T-helper 2 cell treated with Interferon-gamma antibody and Interleukin-4, amounts not matched to agents 100 ng/mL and 5 ng/mL, for 36 hours (primary cell): ENCODE measurements at regions not wholly inside any gene's neighbourhood (a gene's known extent, or its start where the extent isn't known, plus 50 kb on each side); places are given as distances from the start of the nearest gene placed in this dataset.
"Not testable (repeated sequence)": the region's sequence is repeated elsewhere in the genome, so short reads cannot be mapped to it uniquely, and the experiment has no call there.

Source experiments
- intact Hi-C: fragments of 100-400 bp; cut with micrococcal nuclease; formaldehyde crosslinking; loops from one replicate; pipeline ENCODE4 v1.15.1; 2023

- intact Hi-C loops, result no loop called here
These were observed 680.6 kb upstream of the C16orf82 start for GRCh38 chr16:26386096-26386495.

DNA sequence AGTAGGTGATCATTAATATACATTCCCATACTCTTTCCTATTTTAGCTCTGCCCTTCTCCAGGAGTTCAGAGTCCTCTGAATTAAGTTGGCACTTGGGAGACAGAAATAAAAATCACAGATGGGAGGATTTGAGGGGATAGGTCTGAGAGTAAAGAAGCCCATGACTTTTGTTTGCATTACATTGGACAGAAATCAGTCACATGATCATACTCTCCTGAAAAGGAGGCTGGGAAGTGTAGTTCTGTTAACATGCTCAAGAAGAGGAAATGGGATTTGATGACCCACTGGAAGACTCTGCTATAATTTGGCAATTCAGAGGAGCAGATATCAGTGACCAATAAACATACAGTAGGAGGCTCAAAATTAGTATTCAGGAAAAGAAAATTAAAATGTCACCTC lies 674.9 kb upstream of the C16orf82 start:
- intact Hi-C loops, result no loop called here

- intact Hi-C loops, result no loop called here
These were observed 672.3 kb upstream of the C16orf82 start for GRCh38 chr16:26394409-26394808.

DNA sequence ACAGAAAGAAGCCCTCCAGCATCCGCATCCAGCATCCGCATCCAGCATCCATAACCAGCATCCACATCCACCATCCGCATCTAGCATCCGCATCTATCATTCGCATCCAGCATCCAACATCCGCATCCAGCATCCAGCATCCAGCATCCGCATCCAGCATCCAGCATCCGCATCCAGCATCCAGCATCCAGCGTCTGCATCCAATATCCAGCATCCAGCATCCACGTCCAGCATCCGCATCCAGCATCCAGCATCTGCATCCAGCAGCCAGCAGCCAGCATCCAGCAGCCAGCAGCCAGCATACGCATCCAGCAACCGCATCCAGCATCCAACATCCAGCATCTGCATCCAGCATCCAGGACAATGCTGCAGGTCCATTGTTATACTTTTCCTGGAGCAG lies 671.0 kb upstream of the C16orf82 start:
- intact Hi-C loops, result no loop called here

- intact Hi-C loops, result no loop called here
These were observed 670.1 kb upstream of the C16orf82 start for GRCh38 chr16:26396511-26397235.

DNA sequence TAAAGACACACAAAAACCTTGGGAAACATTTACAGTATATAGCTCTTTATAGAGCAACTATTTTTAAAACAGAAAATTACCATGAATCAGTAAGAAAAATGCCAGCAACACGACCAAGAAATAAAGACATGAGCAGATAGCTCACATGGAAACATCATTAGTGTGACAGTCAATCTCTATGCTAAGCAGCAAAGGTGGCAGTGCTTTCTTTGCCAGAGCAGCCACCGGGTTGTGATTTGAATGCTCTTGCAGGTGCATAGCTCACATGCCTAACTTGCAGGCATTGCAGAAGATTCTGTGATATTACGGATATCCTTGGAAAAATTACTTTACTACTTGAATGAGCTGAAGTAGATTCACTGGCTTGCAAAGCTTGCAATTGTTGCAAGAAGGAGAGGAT lies 652.9 kb upstream of the C16orf82 start:
- intact Hi-C loops, result no loop called here

DNA sequence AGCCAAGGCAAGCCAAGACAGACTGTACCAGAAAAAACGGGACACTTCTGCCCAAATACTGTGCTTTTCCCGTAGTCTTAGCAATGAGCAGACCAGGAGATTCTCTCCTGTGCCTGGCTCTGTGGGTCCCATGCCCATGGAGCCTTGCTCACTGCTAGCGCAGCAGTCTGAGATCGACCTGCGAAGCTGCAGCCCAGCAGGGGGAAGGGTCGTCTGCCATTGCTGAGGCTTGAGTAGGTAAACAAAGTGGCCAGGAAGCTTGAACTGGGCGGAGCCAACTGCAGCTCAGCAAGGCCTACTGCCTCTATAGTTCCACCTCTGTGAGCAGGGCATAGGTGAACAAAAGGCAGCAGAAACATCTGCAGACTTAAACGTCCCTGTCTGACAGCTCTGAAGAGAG lies 647.3 kb upstream of the C16orf82 start:
- intact Hi-C loops, result not testable (repeated sequence)

DNA sequence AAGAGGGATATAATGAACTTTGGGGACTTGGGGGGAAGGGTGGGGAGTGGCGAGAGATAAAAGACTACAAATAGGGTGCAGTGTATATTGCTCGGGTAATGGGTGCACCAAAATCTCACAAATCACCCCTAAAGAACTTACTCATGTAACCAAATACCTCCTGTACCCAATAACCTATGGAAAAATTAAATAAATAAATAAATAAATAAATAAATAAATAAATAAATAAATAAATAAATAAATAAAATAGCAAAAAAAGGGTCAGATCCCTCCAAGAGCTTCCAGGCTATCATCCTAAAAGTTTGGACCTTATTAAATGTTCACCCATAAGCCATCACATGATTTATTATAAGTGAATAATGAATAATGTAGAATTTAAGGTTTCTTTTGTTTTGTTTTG lies 636.1 kb upstream of the C16orf82 start:
- intact Hi-C loops, result no loop called here

GRCh38 chr16:26433807-26434206 lies 632.9 kb upstream of the C16orf82 start:
- intact Hi-C loops, result no loop called here

DNA sequence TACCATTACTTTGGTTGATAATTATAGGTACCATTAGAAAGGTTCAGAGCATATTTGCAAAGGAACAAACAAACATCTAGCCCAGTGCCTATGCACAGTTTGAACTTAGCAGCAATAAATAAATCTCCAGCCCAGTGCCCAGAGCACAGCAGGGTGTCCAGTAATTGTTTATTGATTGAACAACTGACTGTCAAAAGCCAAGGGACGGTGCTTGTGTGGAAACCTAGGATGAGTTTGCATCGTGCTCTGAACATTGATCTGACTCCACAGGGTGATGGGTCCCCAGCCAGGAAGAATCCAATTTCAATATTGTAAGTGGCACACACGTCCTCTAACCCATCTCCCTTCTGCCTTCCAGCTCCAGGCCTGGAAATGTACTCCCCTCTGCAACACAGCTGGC lies 625.5 kb upstream of the C16orf82 start:
- intact Hi-C loops, result no loop called here

DNA sequence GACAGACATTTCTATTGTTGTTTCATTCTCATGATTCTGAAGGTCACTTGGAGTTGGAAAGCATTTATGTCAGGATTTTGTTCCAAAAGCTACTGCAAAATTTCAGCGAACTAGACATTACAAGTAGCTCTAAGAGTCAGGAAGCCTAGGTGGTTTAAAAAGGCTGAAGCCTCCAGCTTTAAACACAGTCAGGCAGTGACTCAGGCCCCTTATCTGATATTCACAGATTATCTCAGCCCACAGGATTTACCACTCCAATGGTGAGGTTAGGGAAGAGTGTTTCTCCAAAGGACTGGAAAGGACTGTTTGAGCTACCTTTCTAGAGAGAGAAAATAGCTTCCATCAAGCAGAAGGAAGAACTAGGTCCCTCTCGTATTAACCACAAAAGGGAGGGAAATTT lies 624.4 kb upstream of the C16orf82 start:
- intact Hi-C loops, result no loop called here

GRCh38 chr16:26447570-26447969 lies 619.2 kb upstream of the C16orf82 start:
- intact Hi-C loops, result no loop called here

DNA sequence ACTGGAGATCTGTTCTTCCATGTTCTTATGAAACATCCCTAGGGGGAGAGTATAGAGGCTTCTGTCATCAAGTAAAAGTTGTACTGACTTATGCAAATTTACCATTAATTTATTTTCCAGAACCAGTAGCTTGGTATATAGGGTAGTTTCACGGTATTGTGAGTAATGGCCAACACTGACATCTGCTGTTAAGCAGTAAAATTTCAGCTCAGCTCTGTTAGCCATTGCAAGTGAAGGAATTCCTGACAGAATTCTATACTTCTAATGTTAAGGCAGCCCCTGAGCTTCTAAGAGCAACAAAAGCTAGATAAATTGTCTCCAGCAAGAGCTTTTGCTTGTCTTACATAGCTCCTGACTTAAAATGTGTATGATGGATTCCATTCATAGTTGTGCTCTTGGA lies 613.5 kb upstream of the C16orf82 start:
- intact Hi-C loops, result no loop called here

- intact Hi-C loops, result no loop called here
These were observed 612.6 kb upstream of the C16orf82 start for GRCh38 chr16:26454102-26454501.

- intact Hi-C loops, result no loop called here
These were observed 610.7 kb upstream of the C16orf82 start for GRCh38 chr16:26456074-26456473.

- intact Hi-C loops, result no loop called here
These were observed 609.6 kb upstream of the C16orf82 start for GRCh38 chr16:26457095-26457494.

DNA sequence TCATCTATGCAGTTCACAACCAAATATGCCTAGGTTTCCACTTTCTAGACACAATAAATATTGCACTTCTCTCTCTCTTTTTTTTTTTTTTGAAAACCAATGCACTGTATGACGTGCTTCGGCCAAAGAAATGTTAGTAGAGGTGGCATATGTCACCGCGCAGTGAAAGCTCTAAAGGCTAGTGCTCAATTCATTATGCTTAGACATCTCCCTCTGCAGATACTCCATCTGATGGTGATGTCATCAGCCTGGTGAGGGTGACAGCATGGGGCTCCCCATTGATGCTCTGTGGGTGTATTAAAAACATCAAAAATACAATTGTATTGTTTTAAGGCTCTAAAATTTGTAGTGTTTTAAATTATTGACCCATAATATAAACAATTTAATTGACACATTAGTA lies 608.8 kb upstream of the C16orf82 start:
- intact Hi-C loops, result no loop called here

DNA sequence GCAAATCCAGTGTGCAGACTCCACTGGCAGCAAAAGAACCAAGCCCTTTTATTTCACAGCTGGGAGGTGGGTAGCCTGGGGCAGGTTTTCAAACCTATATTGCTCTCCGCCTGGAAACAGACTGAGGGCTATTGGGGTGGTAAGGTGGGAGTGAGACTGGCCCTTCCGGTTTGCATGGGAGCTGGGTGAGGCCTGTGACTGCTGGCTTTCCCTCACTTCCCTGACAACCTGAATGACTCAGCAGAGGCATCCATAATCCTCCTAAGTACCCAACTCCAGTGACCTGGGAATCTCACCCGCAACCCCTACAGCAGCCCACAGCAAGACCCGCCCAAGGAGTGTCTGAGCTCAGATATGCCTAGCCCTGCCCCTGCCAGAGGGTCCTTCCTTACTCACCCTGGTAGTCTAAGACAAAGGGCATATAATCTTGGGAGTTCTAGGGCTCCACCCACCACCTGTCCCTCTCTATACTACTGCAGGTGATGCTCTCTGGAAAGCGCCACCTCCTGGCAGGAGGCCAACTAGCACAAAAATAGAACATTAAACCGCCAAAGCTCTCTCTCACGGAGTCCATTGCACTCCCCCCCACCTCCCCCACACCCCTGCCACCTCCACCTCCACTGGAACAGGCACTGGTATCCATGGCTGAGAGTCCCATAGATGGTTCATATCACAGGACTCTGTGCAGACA lies 602.0 kb upstream of the C16orf82 start:
- intact Hi-C loops, result no loop called here

DNA sequence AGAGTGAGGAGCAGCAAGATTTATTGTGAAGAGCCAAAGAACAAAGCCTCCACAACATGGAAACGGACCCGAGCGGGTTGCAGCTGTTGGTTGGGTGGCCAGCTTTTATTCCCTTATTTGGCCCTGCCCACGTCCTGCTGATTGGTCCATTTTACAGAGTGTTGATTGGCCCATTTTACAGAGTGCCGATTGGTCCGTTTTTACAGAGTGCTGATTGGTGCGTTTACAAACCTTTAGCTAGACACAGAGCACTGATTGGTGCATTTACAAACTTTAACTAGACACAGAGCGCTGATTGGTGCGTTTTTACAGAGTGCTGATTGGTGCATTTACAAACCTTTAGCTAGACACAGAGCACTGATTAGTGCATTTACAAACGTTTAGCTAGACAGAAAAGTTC lies 592.3 kb upstream of the C16orf82 start:
- intact Hi-C loops, result not testable (repeated sequence)

GRCh38 chr16:26475596-26475995 lies 591.1 kb upstream of the C16orf82 start:
- intact Hi-C loops, result no loop called here

DNA sequence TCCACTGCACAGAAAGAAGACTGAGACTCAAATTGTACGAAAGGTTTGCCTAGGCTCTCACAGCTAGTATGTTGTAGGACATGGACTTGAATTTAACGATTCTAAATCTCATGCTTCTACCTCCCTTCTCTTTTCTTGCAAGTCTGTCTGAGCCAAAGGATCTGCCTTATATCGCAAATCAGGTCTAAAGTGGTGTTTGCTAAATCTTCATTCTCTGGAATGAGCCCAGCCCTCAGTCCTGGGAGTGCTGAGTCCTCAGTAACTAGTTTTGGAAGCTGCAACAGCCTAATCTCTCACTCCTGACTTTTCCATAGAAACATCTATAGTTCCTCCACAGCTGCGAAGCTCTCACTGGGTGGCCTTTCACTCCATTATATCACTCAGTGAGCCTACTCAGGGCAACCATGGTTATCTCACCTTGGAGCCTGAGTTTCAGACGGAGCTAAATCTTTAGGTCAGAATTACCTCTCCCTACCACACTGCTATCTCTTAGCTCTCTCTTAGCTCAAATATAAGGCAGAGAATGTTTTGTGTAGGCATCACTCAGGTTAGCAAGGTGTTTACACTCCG lies 575.5 kb upstream of the C16orf82 start:
- intact Hi-C loops, result no loop called here

DNA sequence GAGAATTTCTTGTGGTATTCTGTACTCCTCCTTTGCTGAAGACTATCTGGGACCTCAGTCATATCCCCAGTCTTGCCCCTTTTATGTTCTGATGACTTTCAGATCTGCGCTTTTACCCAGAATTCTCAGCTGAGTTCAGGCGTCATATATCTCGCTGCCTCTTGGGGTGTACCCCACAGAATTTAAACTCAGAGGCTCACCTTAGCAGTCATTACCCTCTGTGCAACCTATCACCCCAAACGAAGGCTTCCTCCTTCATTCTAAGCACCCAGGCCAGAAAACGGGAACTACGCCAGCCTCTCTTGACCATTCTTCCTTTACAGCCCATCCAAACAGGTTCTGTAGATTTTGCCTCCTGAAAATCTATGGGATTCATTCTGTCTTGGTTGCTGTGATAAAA lies 574.8 kb upstream of the C16orf82 start:
- intact Hi-C loops, result no loop called here

- intact Hi-C loops, result no loop called here
These were observed 573.0 kb upstream of the C16orf82 start for GRCh38 chr16:26493751-26494150.
